Upper lobe of right lung (tissue), 1 donor: ENCODE measurements at regions not wholly inside any gene's neighbourhood (a gene's known extent, or its start where the extent isn't known, plus 50 kb on each side); places are given as distances from the start of the nearest gene placed in this dataset.

Source experiments
- ATAC-seq: fragments of 200-7000 bp; cut with Tn5 transposase; one replicate; pipeline ENCODE4 v1.9.1; 2020; ENCODE audit warnings: mild to moderate bottlenecking, moderate library complexity
- DNase-seq: peaks from one replicate; pipeline ENCODE4 v3.0.0-alpha.2; 2020
- H3K27ac ChIP-seq: fragments of 200-600 bp; one replicate; pipeline ENCODE4 v1.8.0; 2022
- H3K27me3 ChIP-seq: fragments of 200-600 bp; one replicate; pipeline ENCODE4 v1.8.0; 2022; ENCODE audit warnings: mild to moderate bottlenecking
- H3K36me3 ChIP-seq: fragments of 200-600 bp; one replicate; pipeline ENCODE4 v1.8.0; 2022
- H3K4me1 ChIP-seq: fragments of 200-600 bp; one replicate; pipeline ENCODE4 v1.8.0; 2022
- H3K4me3 ChIP-seq: fragments of 200-600 bp; one replicate; pipeline ENCODE4 v1.8.0; 2022; ENCODE audit warnings: mild to moderate bottlenecking
- H3K9me3 ChIP-seq: fragments of 200-600 bp; one replicate; pipeline ENCODE4 v1.8.0; 2022
- intact Hi-C: fragments of 100-400 bp; cut with DNase I; formaldehyde crosslinking; loops from one replicate; pipeline ENCODE4 v1.11.0; 2022
- TF ChIP-seq, protein P1 (sequence below): fragments of 200-600 bp; IDR thresholded peaks from one replicate; pipeline ENCODE4 v1.8.0; 2022; ENCODE audit warnings: antibody characterized with exemption
- donor health status: DM: no; HTN: yes; CAD: no; lungs with severe emphysema.

DNA sequence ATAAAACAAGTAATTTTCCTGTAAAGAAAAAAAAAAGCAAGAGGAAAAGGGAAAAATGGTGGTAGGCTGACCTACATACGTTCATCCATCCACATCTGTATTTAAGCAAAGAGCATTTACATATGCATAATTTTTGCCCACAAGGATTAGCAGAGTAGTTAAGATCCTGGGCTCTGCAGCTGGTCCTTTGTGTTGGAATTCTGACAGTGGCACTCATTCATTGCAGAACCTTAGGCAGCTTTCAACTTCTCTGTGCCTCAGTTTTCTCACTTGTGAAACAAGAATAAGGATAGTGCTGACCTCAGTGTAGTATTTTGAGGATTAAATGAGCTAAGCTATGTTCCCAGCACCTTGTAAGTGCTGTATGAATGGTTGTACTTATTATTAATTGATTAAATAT, 211.3 kb downstream of the ARL4C start:
- H3K9me3 ChIP-seq, result no peaks in the 10 kb centered on the region
- DNase-seq (no peak), ATAC-seq (no peak)
- no peaks in the 10 kb centered on the region for H3K36me3 ChIP-seq
- TF ChIP-seq, protein P1, sequence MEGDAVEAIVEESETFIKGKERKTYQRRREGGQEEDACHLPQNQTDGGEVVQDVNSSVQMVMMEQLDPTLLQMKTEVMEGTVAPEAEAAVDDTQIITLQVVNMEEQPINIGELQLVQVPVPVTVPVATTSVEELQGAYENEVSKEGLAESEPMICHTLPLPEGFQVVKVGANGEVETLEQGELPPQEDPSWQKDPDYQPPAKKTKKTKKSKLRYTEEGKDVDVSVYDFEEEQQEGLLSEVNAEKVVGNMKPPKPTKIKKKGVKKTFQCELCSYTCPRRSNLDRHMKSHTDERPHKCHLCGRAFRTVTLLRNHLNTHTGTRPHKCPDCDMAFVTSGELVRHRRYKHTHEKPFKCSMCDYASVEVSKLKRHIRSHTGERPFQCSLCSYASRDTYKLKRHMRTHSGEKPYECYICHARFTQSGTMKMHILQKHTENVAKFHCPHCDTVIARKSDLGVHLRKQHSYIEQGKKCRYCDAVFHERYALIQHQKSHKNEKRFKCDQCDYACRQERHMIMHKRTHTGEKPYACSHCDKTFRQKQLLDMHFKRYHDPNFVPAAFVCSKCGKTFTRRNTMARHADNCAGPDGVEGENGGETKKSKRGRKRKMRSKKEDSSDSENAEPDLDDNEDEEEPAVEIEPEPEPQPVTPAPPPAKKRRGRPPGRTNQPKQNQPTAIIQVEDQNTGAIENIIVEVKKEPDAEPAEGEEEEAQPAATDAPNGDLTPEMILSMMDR, result no peak
- intact Hi-C loops, result loop anchor here (10.0 kb wide), 1 partner anchor 209 kb away; the partner anchor contains the start of gene ARL4C
- no peak overlapping the region for H3K27ac ChIP-seq
- no peaks in the 10 kb centered on the region for H3K27me3 ChIP-seq
- peaks cover 16% of the 10 kb centered on the region for H3K4me1 ChIP-seq
- H3K4me3 ChIP-seq, result no peak overlapping the region

DNA sequence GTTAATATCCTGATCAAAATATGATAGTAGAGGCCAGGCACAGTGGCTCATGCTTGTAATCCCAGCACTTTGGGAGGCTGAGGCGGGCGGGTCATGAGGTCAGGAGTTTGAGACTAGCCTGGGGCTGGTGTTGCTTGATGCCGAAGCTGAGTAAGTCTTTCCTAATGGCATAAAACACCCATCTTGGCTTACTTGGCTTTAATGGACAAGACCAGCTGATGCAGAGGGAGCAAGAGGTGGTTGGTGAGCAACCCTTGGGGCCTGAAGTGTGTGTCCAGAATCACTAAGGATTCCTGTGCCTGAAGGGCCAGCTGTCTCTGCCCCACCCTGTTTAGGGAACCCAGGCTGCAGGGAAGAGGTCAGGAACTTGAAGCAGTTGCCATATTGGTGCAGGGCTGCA, 217.2 kb downstream of the ARL4C start:
- no peak for DNase-seq
- Histone ChIP-seq H3K36me3 (no peaks in the 10 kb centered on the region), H3K27ac (no peak overlapping the region), H3K27me3 (no peaks in the 10 kb centered on the region), H3K4me3 (no peak overlapping the region), H3K4me1 (no peaks in the 10 kb centered on the region), H3K9me3 (no peaks in the 10 kb centered on the region)
- intact Hi-C loops, result loop anchor here (10.0 kb wide), 1 partner anchor 215 kb away; the partner anchor contains the start of gene ARL4C
- TF ChIP-seq, protein P1, result no peak
- ATAC-seq, result no peak

DNA sequence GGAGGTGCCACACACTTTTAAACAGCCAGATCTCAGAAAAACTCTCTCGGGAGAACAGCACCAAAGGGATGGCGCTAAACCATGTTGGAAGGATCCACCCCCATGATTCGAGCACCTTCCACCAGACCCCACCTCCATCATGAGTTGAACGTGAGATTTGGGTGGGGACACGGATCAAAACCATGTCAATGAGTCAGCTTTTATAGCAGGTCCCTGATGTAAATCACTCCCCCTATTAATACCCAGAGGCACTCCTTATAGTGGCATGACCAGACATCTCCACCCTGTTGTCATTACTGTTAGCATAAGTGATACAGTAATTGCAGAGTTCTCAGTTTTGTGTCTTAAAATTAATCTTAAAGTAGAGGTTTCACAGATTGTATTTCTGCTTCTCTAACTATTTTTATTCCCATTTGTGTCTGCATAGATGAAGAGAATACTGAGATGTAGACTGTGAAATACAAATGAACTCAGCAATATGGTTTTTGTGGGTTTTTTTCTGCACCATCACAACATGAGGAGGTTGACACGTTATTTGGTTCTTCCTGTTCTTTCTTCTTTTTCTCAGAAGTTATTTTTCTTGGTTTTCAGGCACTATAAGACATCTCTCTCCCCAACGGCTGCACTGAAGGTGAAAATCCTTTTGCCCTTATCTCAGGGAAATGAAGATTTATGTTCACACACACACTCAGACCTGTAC, 218.2 kb downstream of the ARL4C start:
- H3K36me3 ChIP-seq, result no peaks in the 10 kb centered on the region
- TF ChIP-seq, protein P1, result no peak
- no peak overlapping the region for H3K27ac ChIP-seq
- DNase-seq (no peak), ATAC-seq (no peak)
- H3K4me3 ChIP-seq, result no peak overlapping the region
- H3K9me3 ChIP-seq, result no peaks in the 10 kb centered on the region
- no peaks in the 10 kb centered on the region for H3K4me1 ChIP-seq
- H3K27me3 ChIP-seq, result no peaks in the 10 kb centered on the region
- intact Hi-C loops, result no loop called here

DNA sequence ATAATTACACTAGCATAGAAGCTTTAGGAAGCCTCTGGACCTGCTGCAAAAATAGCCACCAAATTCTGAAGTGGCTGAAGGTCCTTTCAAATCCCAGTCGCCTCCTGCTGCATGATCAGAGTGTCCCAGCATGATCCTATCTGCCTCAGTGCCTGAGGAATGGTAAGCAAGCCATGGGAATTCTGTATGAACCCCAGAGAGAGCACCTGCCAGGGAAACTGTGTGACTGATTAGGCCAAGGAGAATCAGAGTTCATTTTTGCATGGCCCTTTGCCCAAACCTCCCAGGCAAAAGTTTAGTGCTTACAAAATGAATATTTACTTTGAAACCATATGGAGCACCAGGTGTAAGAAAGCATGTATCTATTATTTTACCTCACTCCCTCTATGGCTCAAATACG, 221.4 kb downstream of the ARL4C start:
- intact Hi-C loops, result no loop called here
- no peak for ATAC-seq
- H3K27me3 ChIP-seq, result no peaks in the 10 kb centered on the region

DNA sequence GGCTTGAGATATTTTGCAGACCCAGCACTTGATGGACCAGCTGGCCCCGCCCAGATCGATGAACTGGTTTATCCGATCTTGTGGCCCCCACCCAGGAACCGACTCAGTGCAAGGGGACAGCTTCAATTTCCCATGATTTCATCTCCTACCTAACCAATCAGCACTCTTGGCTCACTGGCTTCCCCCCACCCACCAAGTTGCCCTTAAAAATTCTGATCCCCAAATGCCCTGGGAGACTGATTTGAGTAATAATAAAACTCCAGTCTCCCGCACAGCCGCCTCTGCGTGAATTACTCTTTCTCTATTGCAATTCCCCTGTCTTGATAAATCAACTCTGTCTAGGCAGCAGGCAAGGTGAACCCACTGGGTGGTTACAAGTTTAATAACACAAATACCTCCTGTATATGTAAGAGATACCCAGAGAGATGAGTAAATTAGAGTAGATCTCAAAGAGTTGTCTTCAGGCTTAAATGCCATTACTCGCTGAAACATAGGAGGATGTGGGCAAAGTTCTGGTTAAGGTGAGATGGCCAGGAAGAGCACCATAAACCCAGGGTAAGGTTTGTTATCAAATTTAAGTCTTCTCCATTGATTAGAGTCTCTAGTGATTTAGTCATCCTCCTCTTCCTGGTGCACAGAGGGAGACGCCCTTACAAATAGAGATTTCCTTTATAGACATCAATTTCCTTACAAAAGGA, 222.8 kb downstream of the ARL4C start:
- no peak for DNase-seq
- no peaks in the 10 kb centered on the region for H3K4me1 ChIP-seq

More for the DNA sequence above, 221.4 kb downstream of the ARL4C start:
- TF ChIP-seq, protein P1, result no peak
- DNase-seq, result no peak
- Histone ChIP-seq H3K4me3 (no peak overlapping the region), H3K4me1 (no peaks in the 10 kb centered on the region), H3K27ac (no peak overlapping the region), H3K9me3 (no peaks in the 10 kb centered on the region), H3K36me3 (no peaks in the 10 kb centered on the region)

More for the DNA sequence above, 222.8 kb downstream of the ARL4C start:
- Histone ChIP-seq H3K36me3 (no peaks in the 10 kb centered on the region), H3K9me3 (no peaks in the 10 kb centered on the region), H3K4me3 (no peak overlapping the region), H3K27me3 (no peaks in the 10 kb centered on the region), H3K27ac (no peak overlapping the region)
- TF ChIP-seq, protein P1, result no peak
- no peak for ATAC-seq
- intact Hi-C loops, result no loop called here
